K562 (cell line): ENCODE measurements at regions not wholly inside any gene's neighbourhood (a gene's known extent, or its start where the extent isn't known, plus 50 kb on each side); places are given as distances from the start of the nearest gene placed in this dataset.
A peak's percentile ranks its signal among the peaks of the same experiment; 100 is the strongest.

Experiments used
- ADNP ChIP-seq: fragments of 200-800 bp; sonication (Bioruptor generic); IDR thresholded peaks from 2 replicates; pipeline ENCODE4 v1.6.1; 2016; ENCODE audit warnings: missing genetic modification characterization, missing compliant biosample characterization
- BRCA1 ChIP-seq, 2 experiments: fragments of 450-650 bp in 1 of 2; sonication (generic) in 1 of 2; formaldehyde crosslinking in 1 of 2; IDR thresholded peaks; 2 replicates each; pipeline versions ENCODE4 v1.5.0 to v1.6.1; 2017 to 2020; ENCODE audit warnings: mild to moderate bottlenecking in 1 of 2, missing genetic modification reagents in 1 of 2
- HOXB6 ChIP-seq: fragments of 250-450 bp; sonication (Bioruptor Pico); IDR thresholded peaks from 2 replicates; pipeline ENCODE4 v1.5.1; 2022; ENCODE audit warnings: mild to moderate bottlenecking, borderline replicate concordance
- KLF6 ChIP-seq: fragments of 250-450 bp; sonication (Bioruptor Pico); IDR thresholded peaks from 2 replicates; pipeline ENCODE4 v1.4.0; 2020; ENCODE audit warnings: mild to moderate bottlenecking, moderate library complexity, borderline replicate concordance
- MBD2 ChIP-seq: sonication (generic); IDR thresholded peaks from 2 replicates; pipeline ENCODE4 v1.6.1; 2016; ENCODE audit warnings: low read depth, borderline replicate concordance
- MYC ChIP-seq, 2 experiments: fragments of 250-450 bp in 1 of 2; sonication (Bioruptor Pico) in 1 of 2; IDR thresholded peaks; 2 replicates each; pipeline versions ENCODE4 v1.5.1 to v1.6.1; 2012 to 2021; ENCODE audit warnings: low read depth in 2 of 2, borderline replicate concordance in 1 of 2, improper control_type of control experiment in 1 of 2, low read length in 1 of 2, mild to moderate bottlenecking in 1 of 2, moderate library complexity in 1 of 2
- PPARD ChIP-seq: fragments of 250-450 bp; sonication (Bioruptor Pico); IDR thresholded peaks from 2 replicates; pipeline ENCODE4 v1.8.0; 2022; ENCODE audit warnings: inconsistent platforms, mild to moderate bottlenecking, moderate library complexity
- SMAD2 ChIP-seq: fragments of 150-350 bp; IDR thresholded peaks from 2 replicates; pipeline ENCODE4 v1.6.1; 2014; ENCODE audit warnings: low read depth, mild to moderate bottlenecking, low read length
- SMC3 ChIP-seq: conservative IDR thresholded peaks from 2 replicates; pipeline ENCODE4 v1.6.1; 2011; ENCODE audit warnings: low read depth, low read length, improper control_type of control experiment; ENCODE audit not compliant: insufficient read depth
- ZNF174 ChIP-seq: fragments of 250-450 bp; sonication (Bioruptor Pico); IDR thresholded peaks from 2 replicates; pipeline ENCODE4 v1.4.0; 2020; ENCODE audit warnings: mild to moderate bottlenecking
- TF ChIP-seq, protein P1 (sequence below): fragments of 250-450 bp; sonication (Bioruptor Pico); IDR thresholded peaks from 2 replicates; pipeline ENCODE4 v1.4.0; 2020; ENCODE audit warnings: mild to moderate bottlenecking, moderate library complexity
- TF ChIP-seq, protein P2 (sequence below): sonication (generic); formaldehyde crosslinking; IDR thresholded peaks from 2 replicates; pipeline ENCODE4 v1.8.1; 2023; ENCODE audit warnings: mild to moderate bottlenecking, missing genetic modification reagents

DNA sequence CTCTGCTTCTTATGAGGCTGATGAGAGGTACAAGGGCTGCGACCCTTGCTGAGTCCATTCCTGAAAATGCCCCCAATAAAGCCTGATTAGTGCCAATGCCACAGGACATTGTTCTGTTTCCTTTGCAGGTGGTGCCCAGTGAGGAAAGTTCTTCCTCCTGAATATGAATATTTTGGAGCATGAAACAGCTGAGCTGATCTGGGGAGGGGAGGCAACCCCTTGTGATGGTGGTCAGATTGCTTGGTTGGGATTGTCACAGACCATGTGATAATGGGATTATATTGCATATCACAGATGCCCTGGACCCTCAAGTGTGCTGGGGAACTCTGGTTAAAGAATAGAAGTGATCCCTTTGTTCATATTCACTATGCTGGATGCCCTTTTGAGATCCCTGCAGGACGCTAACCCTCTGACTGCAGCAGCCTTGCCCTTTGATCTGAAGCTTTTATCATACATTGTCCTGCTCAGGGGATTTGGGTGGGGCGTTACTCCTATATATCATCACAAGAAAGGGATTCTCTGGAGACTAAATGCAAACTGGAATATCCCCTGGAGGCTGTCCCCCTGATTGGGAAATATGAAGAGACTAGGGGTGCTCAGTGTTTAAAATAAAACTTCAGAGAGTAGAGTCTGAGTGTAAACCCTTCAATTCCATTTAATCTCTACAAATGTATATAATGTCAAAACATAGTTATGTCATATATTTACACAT is 76.9 kb upstream of the TOP3B start (continued):
- TF ChIP-seq, protein P1, sequence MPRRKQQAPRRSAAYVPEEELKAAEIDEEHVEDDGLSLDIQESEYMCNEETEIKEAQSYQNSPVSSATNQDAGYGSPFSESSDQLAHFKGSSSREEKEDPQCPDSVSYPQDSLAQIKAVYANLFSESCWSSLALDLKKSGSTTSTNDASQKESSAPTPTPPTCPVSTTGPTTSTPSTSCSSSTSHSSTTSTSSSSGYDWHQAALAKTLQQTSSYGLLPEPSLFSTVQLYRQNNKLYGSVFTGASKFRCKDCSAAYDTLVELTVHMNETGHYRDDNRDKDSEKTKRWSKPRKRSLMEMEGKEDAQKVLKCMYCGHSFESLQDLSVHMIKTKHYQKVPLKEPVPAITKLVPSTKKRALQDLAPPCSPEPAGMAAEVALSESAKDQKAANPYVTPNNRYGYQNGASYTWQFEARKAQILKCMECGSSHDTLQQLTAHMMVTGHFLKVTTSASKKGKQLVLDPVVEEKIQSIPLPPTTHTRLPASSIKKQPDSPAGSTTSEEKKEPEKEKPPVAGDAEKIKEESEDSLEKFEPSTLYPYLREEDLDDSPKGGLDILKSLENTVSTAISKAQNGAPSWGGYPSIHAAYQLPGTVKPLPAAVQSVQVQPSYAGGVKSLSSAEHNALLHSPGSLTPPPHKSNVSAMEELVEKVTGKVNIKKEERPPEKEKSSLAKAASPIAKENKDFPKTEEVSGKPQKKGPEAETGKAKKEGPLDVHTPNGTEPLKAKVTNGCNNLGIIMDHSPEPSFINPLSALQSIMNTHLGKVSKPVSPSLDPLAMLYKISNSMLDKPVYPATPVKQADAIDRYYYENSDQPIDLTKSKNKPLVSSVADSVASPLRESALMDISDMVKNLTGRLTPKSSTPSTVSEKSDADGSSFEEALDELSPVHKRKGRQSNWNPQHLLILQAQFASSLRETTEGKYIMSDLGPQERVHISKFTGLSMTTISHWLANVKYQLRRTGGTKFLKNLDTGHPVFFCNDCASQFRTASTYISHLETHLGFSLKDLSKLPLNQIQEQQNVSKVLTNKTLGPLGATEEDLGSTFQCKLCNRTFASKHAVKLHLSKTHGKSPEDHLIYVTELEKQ (CRISPR knock-in tag), result 0 out of 2 replicates have a peak, but pooled peaks have one; percentile 44
- TF ChIP-seq ADNP (no peak), HOXB6 (CRISPR knock-in tag) (0 out of 2 replicates have a peak, but pooled peaks have one; percentile 66), SMAD2 (no peak), MYC (IDR thresholded peaks at IDR 0.05; ENCODE audit: low read depth, low read length) (no peak), MYC (CRISPR knock-in tag; IDR thresholded peaks at IDR 0.05; ENCODE audit: borderline replicate concordance, low read depth) (0 out of 2 replicates have a peak, but pooled peaks have one; percentile 7), ZNF174 (CRISPR knock-in tag) (no peak), BRCA1 (IDR thresholded peaks at IDR 0.05) (no peak), BRCA1 (CRISPR knock-in tag; IDR thresholded peaks at IDR 0.05) (peak; percentile 92), MBD2 (0 out of 2 replicates have a peak, but pooled peaks have one; percentile 21), SMC3 (0 out of 2 replicates have a peak, but pooled peaks have one; percentile 12), KLF6 (CRISPR knock-in tag) (no peak), PPARD (CRISPR knock-in tag) (0 out of 2 replicates have a peak, but pooled peaks have one; percentile 60)
- TF ChIP-seq, protein P2, sequence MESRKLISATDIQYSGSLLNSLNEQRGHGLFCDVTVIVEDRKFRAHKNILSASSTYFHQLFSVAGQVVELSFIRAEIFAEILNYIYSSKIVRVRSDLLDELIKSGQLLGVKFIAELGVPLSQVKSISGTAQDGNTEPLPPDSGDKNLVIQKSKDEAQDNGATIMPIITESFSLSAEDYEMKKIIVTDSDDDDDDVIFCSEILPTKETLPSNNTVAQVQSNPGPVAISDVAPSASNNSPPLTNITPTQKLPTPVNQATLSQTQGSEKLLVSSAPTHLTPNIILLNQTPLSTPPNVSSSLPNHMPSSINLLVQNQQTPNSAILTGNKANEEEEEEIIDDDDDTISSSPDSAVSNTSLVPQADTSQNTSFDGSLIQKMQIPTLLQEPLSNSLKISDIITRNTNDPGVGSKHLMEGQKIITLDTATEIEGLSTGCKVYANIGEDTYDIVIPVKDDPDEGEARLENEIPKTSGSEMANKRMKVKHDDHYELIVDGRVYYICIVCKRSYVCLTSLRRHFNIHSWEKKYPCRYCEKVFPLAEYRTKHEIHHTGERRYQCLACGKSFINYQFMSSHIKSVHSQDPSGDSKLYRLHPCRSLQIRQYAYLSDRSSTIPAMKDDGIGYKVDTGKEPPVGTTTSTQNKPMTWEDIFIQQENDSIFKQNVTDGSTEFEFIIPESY (CRISPR knock-in tag), result no peak
